Left renal cortex interstitium (tissue), 4 donors: ENCODE measurements at regions not wholly inside any gene's neighbourhood (a gene's known extent, or its start where the extent isn't known, plus 50 kb on each side); places are given as distances from the start of the nearest gene placed in this dataset.

Experiments
- DNase-seq, 4 donors: peaks; one replicate each; pipeline ENCODE4 v3.0.0-alpha.2; 2013; ENCODE audit warnings: low read depth in 4 of 4, low spot score in 2 of 4, missing footprints in 1 of 4

DNA sequence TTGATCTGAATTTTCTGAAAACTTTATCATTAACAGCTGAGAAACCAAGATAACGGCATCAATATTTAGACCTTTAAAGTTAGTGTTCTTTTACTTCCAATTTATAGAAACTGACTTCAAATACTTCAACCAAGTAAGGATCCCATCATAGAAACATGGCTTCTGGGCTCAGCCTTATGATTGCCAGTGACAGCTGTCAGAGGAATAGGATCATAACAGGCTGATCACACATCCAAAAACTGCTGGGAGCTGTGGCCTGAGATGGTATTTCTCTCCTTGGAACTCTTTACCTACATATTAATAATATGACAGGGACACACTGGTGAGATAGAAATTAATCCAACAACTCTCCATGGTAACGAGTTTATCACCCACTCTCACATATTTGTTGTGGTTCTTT, 448.3 kb upstream of the NMUR2 start:
- no peak for DNase-seq

DNA sequence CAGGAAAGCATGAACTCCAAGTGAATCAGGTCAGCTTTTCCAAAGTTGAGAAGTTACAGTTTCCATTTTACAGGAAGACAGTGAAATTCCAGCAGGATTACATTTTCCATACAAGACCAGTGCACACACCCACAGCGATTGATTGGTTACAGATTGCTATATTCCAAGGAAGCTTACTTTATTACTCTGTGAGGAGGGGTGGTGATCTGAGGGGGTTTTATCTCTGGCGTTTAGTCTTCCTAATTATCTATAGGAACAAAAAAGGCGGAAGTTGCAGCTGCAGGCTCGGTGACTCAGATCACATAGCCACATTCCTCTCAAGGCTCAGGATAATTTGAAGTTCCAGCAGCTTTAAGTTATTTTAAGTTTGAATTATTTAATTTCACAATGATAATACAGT, 450.4 kb upstream of the NMUR2 start:
- DNase-seq = no peak

DNA sequence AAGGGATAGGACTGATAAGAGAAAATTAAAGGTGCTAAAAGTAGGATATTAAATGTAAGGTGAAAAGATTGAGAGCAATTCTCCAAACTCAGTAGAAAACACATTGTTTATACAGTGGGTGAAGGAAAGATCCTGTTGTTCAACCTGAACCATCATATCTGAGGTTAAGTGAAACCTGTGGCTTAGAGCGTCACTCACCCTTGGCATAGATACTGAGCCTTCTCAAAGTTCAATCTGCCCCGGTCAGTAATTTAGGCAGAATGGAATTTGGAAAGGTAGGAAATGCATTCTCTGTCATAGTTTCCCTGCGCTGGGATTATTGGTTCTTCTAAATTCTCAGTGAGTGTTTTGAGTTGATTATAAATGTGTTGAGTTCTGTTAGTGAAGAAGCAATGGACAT, 456.2 kb upstream of the NMUR2 start:
- no peak for DNase-seq

DNA sequence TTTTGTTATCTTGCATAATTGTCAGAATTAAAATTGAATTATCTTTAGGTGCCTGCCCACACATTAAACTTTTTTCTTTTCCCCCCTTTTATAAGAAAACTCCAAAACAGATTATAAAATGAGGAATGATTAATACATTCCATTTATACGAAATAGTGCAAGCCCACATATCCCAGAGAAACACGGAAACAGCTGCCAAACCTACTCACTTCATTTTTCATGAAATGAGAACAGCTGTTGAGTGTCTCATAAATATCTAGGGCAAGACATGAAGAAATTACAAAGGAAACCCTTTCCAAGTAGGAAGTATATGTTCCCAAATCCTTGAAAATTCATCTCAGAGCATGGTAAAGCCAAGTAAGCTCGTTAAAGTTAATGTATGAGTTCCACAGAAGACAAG, 459.4 kb upstream of the NMUR2 start:
- no peak for DNase-seq

DNA sequence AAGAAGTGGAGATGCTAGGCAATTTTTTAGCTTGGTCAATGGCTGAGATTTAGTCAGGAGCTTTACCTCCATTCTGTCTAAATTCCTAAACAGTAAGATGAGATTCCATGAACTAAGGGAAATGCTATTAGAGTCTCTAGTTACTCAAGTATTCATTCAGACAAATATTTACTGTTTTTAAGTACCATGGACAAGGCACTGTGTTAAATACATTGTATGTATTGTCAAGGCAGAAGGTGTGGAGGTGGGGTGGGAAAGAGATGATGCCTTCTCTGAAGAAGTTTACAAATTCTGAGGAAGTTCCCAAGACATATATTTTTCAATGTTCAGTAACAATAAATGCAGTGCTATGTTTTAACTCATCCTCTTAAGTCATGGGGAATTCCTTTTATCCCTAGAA, 459.9 kb upstream of the NMUR2 start:
- DNase-seq = peak in 1 of 4 donors; percentile 4

DNA sequence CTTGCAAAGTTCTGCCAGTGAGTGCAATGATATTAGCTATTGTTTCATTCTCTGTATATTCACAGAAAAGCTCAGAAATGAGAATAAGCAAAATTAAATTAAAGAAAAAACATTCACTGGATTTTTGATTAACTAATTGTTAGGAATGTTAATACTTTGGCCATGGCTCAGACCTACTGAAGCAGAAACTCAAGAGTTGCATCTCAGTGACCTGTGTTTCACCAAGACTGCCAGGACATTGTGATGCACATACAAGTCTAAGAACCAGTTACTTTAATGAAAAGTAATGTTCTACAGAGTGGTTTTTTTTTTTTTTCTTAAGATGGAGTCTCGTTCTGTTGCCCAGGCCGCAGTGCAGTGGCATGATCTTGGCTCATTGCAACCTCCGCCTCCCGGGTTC, 464.9 kb upstream of the NMUR2 start:
- DNase-seq = no peak

DNA sequence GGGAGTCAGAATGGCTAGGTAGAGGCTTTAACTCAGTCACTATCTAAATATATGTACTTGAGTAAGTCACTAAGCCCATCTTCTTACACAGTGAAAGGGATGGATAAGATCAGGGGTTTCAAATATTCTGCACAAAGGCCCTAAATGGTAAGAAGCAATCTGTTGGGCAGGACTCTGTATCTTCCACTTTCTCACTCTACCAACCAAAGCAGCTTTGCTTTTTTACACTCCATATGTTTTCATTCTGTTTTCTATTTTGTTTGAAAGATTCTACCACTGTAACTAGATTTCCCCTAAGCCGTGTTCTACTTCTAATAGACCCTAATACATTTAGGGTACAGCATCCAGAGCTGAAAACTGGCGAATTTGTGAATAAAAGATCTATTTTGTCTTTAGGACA, 477.5 kb upstream of the NMUR2 start:
- DNase-seq = no peak

DNA sequence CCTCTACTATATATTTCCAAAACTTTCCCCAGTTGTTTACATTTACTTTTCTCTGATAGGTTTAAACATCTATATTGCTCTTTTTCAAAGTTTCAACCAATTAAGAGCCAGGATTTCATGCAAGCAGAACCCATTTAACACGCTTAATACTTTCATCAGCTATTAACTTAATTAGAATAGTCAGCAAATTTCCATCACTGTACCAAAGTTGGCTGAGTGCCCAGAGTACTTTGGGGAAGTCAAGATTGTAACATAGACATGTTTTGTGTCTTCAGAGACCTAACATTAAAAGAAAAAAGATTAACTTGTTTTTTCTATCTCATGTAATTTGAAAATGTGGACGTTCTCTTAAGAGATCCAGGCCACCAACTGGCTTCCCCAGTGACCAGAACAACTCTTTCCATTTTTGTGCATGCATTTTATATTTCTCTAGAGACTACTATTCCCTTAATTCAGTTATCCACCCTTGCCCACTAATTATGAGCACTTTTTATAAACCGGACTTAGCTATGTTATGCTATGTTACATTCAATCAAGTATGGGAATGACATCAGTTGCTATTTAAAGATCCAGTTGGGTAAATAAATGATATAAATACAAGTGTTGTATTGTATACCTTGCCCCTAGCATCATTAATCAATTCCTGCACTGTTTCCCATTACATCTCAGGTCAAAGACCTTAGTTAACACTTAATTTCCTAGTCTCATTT, 478.1 kb upstream of the NMUR2 start:
- peak in 1 of 4 donors; percentile 4 for DNase-seq

DNA sequence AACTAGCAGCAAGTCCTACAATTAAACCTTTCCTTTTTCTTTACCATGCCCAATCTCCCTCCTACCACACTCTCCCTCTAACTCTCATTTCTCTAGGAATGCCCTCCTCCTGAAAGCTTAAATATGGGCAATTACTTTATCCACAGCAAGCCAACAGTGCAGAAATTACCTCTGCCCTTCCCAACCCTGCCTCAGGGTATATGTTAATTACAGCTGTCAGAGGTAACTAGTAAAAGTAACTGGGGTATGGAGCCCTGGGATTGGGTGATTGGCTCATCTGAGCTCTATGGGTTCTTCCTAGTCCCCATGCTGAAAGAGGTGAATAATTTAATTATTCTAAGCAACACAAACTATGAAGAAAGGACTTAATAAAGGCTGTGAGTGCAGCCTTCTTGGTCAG, 478.9 kb upstream of the NMUR2 start:
- DNase-seq = peak in 1 of 4 donors; percentile 4

DNA sequence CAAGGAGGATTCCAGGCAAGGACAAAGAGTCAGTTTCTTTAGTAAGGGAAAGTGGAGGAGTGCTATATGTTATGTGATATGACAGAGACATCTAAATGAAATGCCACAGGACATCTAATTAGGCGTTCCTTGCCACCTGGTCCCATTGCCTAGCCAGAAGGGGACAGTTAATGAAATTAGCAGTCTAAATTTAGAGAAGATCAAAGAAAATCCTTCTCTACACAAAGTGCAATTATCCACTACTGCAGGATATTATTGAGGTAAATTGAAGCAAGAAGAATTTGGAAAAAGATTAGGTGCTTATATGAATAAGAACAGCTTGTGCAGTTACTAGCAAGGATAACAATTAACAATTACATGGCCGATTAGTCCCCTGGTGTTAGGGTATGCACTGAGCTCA, 495.3 kb upstream of the NMUR2 start:
- DNase-seq = no peak

DNA sequence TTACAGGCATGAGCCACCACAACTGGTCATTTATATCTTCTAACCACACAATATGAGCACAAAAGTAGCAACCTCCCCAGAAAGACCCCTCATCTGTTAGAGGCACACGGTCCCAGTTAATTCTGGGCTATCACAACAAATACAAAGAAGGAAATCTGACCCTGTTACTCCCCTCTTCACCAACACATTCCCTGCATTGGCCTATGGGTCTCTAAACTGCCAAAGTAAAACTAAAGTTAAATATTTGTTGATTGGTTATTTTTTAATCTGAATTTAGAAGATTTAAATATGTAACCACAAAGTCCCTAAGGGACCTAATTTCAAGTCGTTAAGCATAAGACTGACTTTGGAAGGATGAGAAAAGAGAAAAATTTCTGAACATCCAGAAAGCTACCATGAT, 496.7 kb upstream of the NMUR2 start:
- DNase-seq = no peak

DNA sequence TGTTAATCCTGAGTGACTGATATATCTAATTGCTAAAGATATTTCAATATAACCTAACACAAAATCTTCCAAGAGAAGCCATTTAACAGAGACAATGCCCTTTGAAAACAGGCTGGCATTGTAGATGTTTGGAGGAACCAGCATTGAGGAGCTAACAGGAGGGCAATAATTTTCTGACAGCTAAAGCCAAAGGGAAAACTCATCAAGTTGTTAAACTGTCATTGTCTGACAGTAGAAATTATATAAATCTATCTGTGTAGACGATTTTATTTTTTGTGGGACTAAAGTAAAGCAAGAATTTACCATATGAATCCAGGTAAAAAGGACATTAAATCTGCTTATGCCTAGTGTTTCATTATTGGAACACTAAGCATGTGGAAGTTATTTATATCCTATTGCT, 500.2 kb upstream of the NMUR2 start:
- no peak for DNase-seq

DNA sequence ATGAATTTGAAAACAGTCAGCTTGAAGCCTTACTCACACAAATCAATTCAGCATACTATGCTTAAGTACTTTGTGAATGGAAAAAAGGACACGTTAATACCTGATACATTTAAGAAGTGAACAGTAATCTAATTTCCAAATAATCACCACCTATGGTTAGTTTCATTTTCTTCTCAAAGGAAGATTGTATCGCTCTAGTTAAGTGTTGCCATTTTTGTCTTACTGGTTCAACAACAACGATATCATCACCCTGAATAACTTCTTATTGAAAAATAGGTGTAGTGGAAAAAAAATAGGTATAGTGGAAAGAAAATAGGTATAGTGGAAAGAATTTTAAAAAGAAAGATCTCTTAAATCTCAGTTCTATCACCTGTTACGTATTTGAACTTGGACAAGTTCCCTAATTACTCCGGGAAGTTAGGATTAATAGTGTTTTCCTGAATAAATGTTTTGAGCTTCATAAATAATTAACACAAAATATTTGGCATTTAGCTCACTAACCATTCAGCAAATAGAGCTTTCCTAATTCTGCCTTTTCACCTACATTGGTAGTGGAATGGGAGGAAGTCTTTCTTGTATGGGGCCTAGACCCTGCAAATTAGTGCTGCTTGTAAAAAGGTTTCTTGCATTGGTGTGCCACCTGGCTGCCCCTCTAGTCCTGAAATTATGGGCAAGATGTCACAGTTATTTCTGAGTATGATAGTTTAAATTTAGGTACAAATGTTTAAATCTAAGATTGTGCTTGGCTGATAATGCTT, 502.6 kb upstream of the NMUR2 start:
- DNase-seq = no peak

DNA sequence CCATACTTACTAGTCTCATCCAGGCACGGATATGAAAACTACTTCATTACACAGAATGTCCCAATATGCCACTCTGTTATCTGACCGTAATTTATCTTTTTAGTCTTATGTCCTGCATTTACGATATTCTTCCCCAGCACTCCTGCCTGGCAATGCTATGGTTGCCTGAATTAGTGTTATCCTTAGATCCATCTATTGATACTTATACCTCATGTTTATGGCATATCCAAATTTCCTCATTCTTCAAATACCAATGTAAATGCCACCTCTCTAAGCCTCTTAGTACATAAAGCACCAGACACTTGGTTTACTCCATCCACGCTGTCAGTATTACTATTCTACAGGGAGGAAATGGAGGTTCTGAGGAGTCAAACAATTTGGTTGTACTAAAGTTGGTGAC, 507.8 kb upstream of the NMUR2 start:
- DNase-seq = no peak

DNA sequence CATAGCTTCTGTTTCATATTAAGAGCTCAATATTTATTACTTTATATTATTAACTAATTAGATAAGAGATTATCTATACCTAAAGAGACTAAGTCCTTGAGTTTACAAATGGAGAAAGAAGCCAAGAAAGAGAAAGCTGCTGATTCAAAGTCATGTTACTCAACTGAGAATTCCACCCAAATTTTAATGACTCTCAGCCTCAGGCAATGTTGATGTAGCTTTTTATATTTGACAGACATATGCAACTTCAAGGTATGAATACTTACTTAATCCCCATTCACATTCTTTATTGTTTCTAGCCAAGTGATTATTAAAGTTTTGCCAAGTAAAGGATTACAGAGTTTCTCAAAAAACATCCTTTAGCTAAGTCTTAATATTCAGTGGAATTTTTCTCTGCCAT, 527.5 kb upstream of the NMUR2 start:
- DNase-seq = no peak

DNA sequence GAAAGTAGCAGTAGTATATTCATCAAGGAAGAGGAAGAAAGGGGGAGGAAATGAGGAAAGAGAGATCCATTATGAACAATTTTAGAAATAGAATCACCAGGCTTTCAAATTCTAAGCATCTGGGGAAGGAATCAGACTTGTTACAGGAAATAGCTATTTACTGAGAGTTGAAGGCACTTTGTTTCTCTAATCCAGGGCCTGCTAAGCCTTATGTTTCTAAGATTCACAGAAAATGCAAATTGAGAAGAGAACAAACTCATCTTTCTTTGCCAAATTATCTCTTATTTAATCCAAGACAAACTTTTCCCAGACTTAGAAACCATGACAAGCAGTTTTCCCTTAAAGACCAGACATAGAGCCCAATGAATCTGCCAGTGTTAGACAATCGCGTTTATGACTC, 528.0 kb upstream of the NMUR2 start:
- no peak for DNase-seq

DNA sequence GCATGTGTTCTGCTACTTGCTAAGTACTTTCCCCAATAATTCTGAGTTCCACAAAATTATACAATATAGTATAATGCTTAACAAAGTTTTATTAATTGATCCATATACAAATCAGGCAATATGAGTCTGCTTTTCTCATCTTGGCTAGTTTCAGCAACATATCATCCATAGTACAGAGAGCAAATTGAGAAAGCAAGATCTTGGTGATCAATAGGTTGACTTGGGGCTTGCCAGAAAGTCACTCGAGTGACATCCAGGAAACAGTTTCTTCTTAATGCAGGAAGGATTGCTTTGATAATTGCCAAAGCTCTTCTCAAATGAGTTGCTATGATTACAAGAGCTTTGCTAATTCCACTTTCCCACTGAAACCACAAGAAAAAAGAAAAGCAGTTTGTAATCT, 533.6 kb upstream of the NMUR2 start:
- DNase-seq = no peak

DNA sequence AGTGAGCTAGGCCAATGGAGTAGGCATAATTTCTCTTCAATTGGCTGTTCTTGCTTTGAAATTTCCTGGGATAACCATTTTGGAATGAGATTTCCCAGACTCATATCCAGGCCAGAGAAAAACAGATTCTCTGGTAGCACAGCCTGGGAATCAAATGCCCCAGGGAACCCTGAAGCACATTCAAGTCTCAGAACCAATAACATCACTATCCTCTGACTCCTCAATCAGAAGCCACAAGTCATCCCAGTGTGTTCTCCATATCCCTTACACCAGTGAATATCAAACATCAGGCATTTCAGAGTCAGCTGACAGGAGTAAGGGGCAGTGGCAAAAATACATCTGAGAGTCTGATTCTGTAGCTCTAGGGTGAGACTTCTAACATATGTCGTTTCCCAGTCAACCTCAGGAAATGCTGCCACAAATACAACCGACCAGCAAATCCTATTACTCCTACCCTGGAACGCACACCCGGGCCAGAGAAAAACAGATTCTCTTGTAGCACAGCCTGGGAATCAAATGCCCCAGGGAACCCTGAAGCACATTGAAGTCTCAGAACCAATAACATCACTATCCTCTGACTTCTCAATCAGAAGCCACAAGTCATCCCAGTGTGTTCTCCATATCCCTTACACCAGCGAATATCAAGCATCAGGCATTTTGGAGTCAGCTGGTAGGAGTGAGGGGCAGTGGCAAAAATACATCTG, 537.7 kb upstream of the NMUR2 start:
- no peak for DNase-seq

DNA sequence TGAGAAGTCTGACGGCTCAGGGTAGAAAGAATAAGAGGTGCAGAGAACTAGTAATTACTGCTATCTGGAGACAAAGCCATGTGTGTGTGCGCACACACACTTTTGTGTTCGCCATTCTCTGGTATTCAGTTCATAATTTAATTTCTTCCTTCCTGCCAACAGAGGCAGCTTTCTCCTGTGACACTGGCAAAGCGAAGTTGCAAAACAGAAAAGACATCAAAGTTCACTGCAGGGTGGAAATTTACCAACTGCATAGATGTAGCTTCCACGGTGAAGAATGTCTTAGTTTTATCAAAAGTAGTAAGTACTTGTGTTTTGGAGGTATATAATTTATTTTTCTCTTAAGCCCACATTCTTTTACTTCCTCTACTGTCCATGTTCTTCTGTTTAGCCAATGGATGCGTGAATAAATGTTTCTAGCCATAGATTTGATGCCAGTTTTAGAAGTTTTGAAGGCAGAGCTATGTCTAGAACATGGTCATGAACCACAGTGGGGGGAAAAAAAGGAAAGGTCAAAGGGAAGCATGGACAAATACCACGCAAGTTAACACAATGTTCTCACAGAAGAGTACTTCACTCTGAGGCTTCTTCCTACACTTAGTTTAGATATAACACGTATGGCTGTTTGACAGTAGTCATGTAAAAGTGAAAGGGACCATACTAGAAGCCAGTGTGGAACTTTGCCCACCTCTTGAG, 536.5 kb upstream of the GRIA1 start:
- no peak for DNase-seq

DNA sequence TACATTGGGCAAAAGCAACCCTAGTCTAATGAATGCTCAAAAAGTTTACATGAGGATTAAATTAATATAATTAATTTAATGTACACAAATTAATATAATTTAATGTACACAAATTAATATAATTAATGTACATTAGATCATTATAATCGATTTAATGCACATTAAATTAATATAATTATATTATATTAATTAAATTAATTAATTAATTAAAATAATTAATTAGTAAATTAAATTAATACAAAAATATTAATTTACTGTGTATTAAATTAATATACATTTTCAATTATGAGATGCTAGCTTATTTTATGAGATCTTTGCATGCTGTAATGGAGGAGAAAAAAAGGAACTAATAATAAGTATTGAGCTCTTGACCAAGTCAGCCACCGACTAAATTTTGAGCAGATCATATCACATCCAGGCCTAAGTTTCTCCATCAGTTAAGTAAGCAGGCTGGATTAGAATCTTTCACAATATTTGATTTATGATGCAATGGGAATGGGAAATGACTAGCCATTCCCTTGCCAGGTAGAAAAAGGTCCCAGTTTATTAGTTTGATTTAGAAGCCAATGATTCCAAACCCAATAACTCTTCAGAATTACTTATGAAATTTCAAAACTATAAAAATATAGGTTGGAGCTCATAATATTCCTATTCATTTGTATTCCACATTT, 533.4 kb upstream of the GRIA1 start:
- no peak for DNase-seq
